CD14-positive monocyte (primary cell): ENCODE measurements at regions not wholly inside any gene's neighbourhood (a gene's known extent, or its start where the extent isn't known, plus 50 kb on each side); places are given as distances from the start of the nearest gene placed in this dataset.

Experiments
- DNase-seq, 3 donors: peaks; one replicate each; pipeline ENCODE4 v3.0.0-alpha.2; 2011 to 2022
- H2AFZ ChIP-seq: 2 replicates; pipeline ENCODE4 v1.6.0; 2012; ENCODE audit warnings: mild to moderate bottlenecking, low read depth, low read length, inconsistent platforms; ENCODE audit not compliant: insufficient read depth, poor library complexity, severe bottlenecking
- H3K27ac ChIP-seq, 2 donors: 1 replicate in 1 of 2; 2 replicates in 1 of 2; pipeline ENCODE4 v1.5.1; 2012 to 2013; ENCODE audit warnings: low read length in 2 of 2, control low read depth in 1 of 2, inconsistent platforms in 1 of 2, low read depth in 1 of 2, mild to moderate bottlenecking in 1 of 2
- H3K27me3 ChIP-seq, 2 donors: one replicate each; pipeline versions ENCODE4 v1.6.0 to v1.6.1; 2011 to 2013; ENCODE audit warnings: low read length in 2 of 2; ENCODE audit not compliant: control insufficient read depth in 2 of 2, insufficient read depth in 2 of 2
- H3K36me3 ChIP-seq, 2 donors: replicated peaks in 1 of 2; 1 replicate in 1 of 2; 2 replicates in 1 of 2; pipeline versions ENCODE4 v1.5.1 to v1.6.1; 2012 to 2013; ENCODE audit warnings: low read length in 2 of 2, control low read depth in 1 of 2, inconsistent platforms in 1 of 2, mild to moderate bottlenecking in 1 of 2; ENCODE audit not compliant: insufficient read depth in 2 of 2, control insufficient read depth in 1 of 2
- H3K4me1 ChIP-seq, 2 donors: 1 replicate in 1 of 2; 2 replicates in 1 of 2; pipeline versions ENCODE4 v1.5.1 to v1.6.1; 2012 to 2013; ENCODE audit warnings: low read length in 2 of 2, control low read depth in 1 of 2, inconsistent platforms in 1 of 2, mild to moderate bottlenecking in 1 of 2, moderate library complexity in 1 of 2; ENCODE audit not compliant: insufficient read depth in 2 of 2, control insufficient read depth in 1 of 2
- H3K4me2 ChIP-seq: replicated peaks from 2 replicates; pipeline ENCODE3; 2012; ENCODE audit warnings: low read length, moderate library complexity, mild to moderate bottlenecking; ENCODE audit not compliant: poor library complexity, severe bottlenecking; ENCODE audit errors: extremely low read depth
- H3K4me3 ChIP-seq, 3 experiments: fragments of 200-600 bp in 1 of 3; sonication (generic) in 1 of 3; replicated peaks in 1 of 3; 1 replicate in 2 of 3; 2 replicates in 1 of 3; pipeline ENCODE4 v1.5.1; 2011 to 2013; ENCODE audit warnings: low read length in 3 of 3, mild to moderate bottlenecking in 3 of 3, control low read depth in 2 of 3, low read depth in 2 of 3, inconsistent platforms in 1 of 3, moderate library complexity in 1 of 3
- H3K79me2 ChIP-seq: 2 replicates; pipeline ENCODE4 v1.6.0; 2012; ENCODE audit warnings: mild to moderate bottlenecking, control low read depth, inconsistent platforms, low read length, moderate library complexity; ENCODE audit not compliant: insufficient read depth
- H3K9ac ChIP-seq: 2 replicates; pipeline ENCODE4 v1.6.0; 2017; ENCODE audit warnings: low read length, mild to moderate bottlenecking; ENCODE audit not compliant: insufficient read depth, poor library complexity, severe bottlenecking
- H3K9me3 ChIP-seq, 2 donors: replicated peaks in 1 of 2; 1 replicate in 1 of 2; 2 replicates in 1 of 2; pipeline versions ENCODE4 v1.5.1 to v1.6.1; 2012 to 2013; ENCODE audit warnings: low read length in 2 of 2, control low read depth in 1 of 2; ENCODE audit not compliant: control insufficient read depth in 1 of 2, insufficient read depth in 1 of 2
- H4K20me1 ChIP-seq: 2 replicates; pipeline ENCODE4 v1.6.0; 2012; ENCODE audit warnings: mild to moderate bottlenecking, low read length, control low read depth, moderate library complexity; ENCODE audit not compliant: insufficient read depth
- H3K27ac Mint-ChIP-seq, 7 donors: one replicate each; pipeline ENCODE4 v1.8.0; 2020; ENCODE audit warnings: mild to moderate bottlenecking in 7 of 7, mixed read lengths in 7 of 7, moderate library complexity in 6 of 7, inconsistent platforms in 2 of 7
- H3K27me3 Mint-ChIP-seq, 3 donors: one replicate each; pipeline ENCODE4 v1.8.0; 2021 to 2022; ENCODE audit warnings: low read depth in 3 of 3, mild to moderate bottlenecking in 3 of 3, mixed read lengths in 3 of 3, moderate library complexity in 3 of 3, inconsistent platforms in 1 of 3
- H3K36me3 Mint-ChIP-seq, 2 donors: one replicate each; pipeline ENCODE4 v1.8.0; 2020; ENCODE audit warnings: mixed read lengths in 2 of 2, inconsistent platforms in 1 of 2, mild to moderate bottlenecking in 1 of 2
- H3K4me1 Mint-ChIP-seq: one replicate; pipeline ENCODE4 v1.8.0; 2020; ENCODE audit warnings: mild to moderate bottlenecking, mixed read lengths
- H3K4me3 Mint-ChIP-seq, 2 donors: one replicate each; pipeline ENCODE4 v1.8.0; 2020; ENCODE audit warnings: mild to moderate bottlenecking in 2 of 2, mixed read lengths in 2 of 2, moderate library complexity in 1 of 2
- H3K9me3 Mint-ChIP-seq, 7 donors: one replicate each; pipeline ENCODE4 v1.8.0; 2020 to 2022; ENCODE audit warnings: mixed read lengths in 7 of 7, mild to moderate bottlenecking in 6 of 7, moderate library complexity in 6 of 7, inconsistent platforms in 2 of 7
- CTCF ChIP-seq: fragments of 200-600 bp; IDR thresholded peaks from one replicate; pipeline ENCODE4 v1.8.0; 2022; ENCODE audit warnings: antibody characterized with exemption, mild to moderate bottlenecking
- WGBS: methylation state at CpG from one replicate; pipeline ENCODE4 v1.1.5; 2013; ENCODE audit warnings: missing lambda C conversion rate; ENCODE audit not compliant: insufficient coverage; 5-methylcytosine and 5-hydroxymethylcytosine counted together
- intact Hi-C, 2 donors: fragments of 100-400 bp; cut with micrococcal nuclease; formaldehyde crosslinking; loops; one replicate each; pipeline versions ENCODE4 v1.15.0 to v1.15.1; 2023

GRCh38 chr4:100879471-100879870 lies 361.6 kb upstream of the EMCN start:
- DNase-seq: no peak
- Histone ChIP-seq H3K9me3 (no peaks in the 10 kb centered on the region), H3K4me3 (no peak overlapping the region), H4K20me1 (no peaks in the 10 kb centered on the region), H3K27me3 (no peaks in the 10 kb centered on the region), H2AFZ (no peak overlapping the region), H3K4me2 (no peak overlapping the region), H3K36me3 (no peaks in the 10 kb centered on the region), H3K79me2 (no peaks in the 10 kb centered on the region), H3K4me1 (no peaks in the 10 kb centered on the region), H3K27ac (no peak overlapping the region), H3K9ac (no peak overlapping the region)
- Mint-ChIP-seq H3K27me3 (no peaks in the 10 kb centered on the region), H3K27ac (no peak overlapping the region), H3K36me3 (no peaks in the 10 kb centered on the region), H3K9me3 (peaks cover 0 to 2% (median 2%) of the 10 kb centered on the region in 7 donors), H3K4me1 (no peaks in the 10 kb centered on the region), H3K4me3 (no peak overlapping the region)
- TF ChIP-seq CTCF: no peak
- WGBS: no CpG with 5 or more reads among the region's 1 CpG
- intact Hi-C loops: no loop called here

GRCh38 chr4:100876546-100876945 lies 358.7 kb upstream of the EMCN start:
- H3K27me3 Mint-ChIP-seq: peaks cover 0 to 1% (median 1%) of the 10 kb centered on the region in 3 donors
- no peak overlapping the region for H3K9ac ChIP-seq
- H3K4me1 Mint-ChIP-seq: no peaks in the 10 kb centered on the region
- no peak overlapping the region for H3K4me3 ChIP-seq
- TF ChIP-seq CTCF: no peak
- no peak overlapping the region for H2AFZ ChIP-seq
- H3K9me3 ChIP-seq: no peaks in the 10 kb centered on the region
- no peak overlapping the region for H3K27ac ChIP-seq
- no peak overlapping the region for H3K27ac Mint-ChIP-seq
- no peaks in the 10 kb centered on the region for H3K36me3 Mint-ChIP-seq
- no peaks in the 10 kb centered on the region for H3K27me3 ChIP-seq
- H3K4me1 ChIP-seq: no peaks in the 10 kb centered on the region
- peaks cover 0 to 5% (median 2%) of the 10 kb centered on the region in 7 donors for H3K9me3 Mint-ChIP-seq
- H3K4me2 ChIP-seq: no peak overlapping the region
- no peak for DNase-seq
- H3K4me3 Mint-ChIP-seq: no peak overlapping the region
- intact Hi-C loops: no loop called here
- H3K79me2 ChIP-seq: no peaks in the 10 kb centered on the region
- no peaks in the 10 kb centered on the region for H4K20me1 ChIP-seq
- H3K36me3 ChIP-seq: no peaks in the 10 kb centered on the region
